ENCODE measurements at regions not wholly inside any gene's neighbourhood (a gene's known extent, or its start where the extent isn't known, plus 50 kb on each side); places are given as distances from the start of the nearest gene placed in this dataset.
"Not testable (repeated sequence)": the region's sequence is repeated elsewhere in the genome, so short reads cannot be mapped to it uniquely, and the experiment has no call there.

DNA sequence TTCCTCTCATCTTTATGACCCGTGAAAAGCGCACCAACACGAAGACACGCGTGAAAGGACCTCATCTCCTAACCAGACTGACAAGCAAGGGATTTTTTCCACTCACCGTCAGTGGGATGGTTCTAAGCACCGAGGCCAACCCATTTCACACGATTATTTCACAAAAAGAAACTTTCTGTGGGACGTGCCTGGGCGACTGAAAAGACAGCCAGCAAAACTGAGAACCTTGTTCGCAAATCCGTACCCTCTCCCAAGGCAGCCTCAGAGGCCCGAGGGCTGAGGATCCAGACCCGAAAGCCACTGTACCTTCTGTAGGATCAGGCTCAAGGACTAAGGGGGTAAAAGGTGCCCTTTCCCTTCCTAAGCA, 84.9 kb upstream of the METTL9 start:
- not testable (repeated sequence) for TF ChIP-seq CTCF, EP300, POLR2A (IDR thresholded peaks at IDR 0.05)

Measured in tibial nerve (tissue), 4 donors.